ENCODE measurements at regions not wholly inside any gene's neighbourhood (a gene's known extent, or its start where the extent isn't known, plus 50 kb on each side); places are given as distances from the start of the nearest gene placed in this dataset.

DNA sequence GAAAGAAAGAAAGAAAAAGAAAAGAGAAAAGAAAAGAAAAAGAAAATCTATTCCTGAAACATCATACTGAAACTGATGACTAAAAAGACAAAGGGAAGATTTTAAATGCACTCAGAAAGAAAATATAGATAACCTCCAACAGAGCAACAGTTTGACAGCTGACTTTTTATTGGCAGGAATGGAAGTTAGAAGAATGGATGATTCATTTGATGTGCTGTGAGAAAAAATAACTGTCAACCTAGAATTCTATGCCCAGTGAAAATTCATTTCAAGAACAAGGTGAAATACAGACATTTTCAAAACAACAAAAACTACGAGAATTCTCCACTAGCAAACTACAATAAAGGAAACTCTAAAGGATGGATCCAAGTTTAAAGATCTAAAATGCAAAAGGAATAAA lies 50.5 kb upstream of the HSPA12A start:
- CTCF ChIA-PET (ENCODE audit: low intra/inter-chr PET ratio, low total read pairs) = no interaction called here
- Histone ChIP-seq H3K9me3 (ENCODE audit: low read length) (no peaks in the 10 kb centered on the region), H4K20me1 (ENCODE audit: insufficient read depth, low read length) (no peaks in the 10 kb centered on the region), H3K27ac (ENCODE audit: extremely low read length, insufficient read depth, low read length) (no peak overlapping the region), H3K4me3 (replicated peaks in 1 of 3; ENCODE audit: insufficient read depth in 1 of 3, low read depth in 2 of 3, low read length in 3 of 3) (no peak overlapping the region), H2AFZ (ENCODE audit: low read length) (no peak overlapping the region), H3K36me3 (replicated peaks in 1 of 2; ENCODE audit: control insufficient read depth in 1 of 2, insufficient read depth in 2 of 2, low read length in 2 of 2) (no peaks in the 10 kb centered on the region), H3K9ac (ENCODE audit: insufficient read depth, low read depth, low read length) (no peak overlapping the region), H3K4me2 (ENCODE audit: low read depth, low read length) (no peak overlapping the region), H3K4me1 (ENCODE audit: insufficient read depth, low read length) (peaks cover 3% of the 10 kb centered on the region), H3K79me2 (ENCODE audit: insufficient read depth, low read length) (no peaks in the 10 kb centered on the region), H3K27me3 (ENCODE audit: control insufficient read depth in 1 of 2, insufficient read depth in 2 of 2, low read length in 2 of 2) (no peaks in the 10 kb centered on the region; a peak in 1 of 5 replicates)
- WGBS (ENCODE audit: low lambda C conversion rate) = 24% methylated on average over 1 of the region's 1 CpG
- no TSS peak for BruUV-seq (replicated peaks)
- in situ Hi-C loops (cut with HindIII; ENCODE audit: extremely low pct_ligation_motif_present, low pct_unique_long_range_greater_than_20kb) (no loop called here), intact Hi-C loops (cut with micrococcal nuclease; ENCODE audit: unreplicated experiment) (no loop called here)
- TF ChIP-seq NPAS2 (CRISPR knock-in tag; IDR thresholded peaks at IDR 0.05; ENCODE audit: borderline replicate concordance) = no peak
- TF ChIP-seq, protein P1, sequence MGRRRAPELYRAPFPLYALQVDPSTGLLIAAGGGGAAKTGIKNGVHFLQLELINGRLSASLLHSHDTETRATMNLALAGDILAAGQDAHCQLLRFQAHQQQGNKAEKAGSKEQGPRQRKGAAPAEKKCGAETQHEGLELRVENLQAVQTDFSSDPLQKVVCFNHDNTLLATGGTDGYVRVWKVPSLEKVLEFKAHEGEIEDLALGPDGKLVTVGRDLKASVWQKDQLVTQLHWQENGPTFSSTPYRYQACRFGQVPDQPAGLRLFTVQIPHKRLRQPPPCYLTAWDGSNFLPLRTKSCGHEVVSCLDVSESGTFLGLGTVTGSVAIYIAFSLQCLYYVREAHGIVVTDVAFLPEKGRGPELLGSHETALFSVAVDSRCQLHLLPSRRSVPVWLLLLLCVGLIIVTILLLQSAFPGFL (CRISPR knock-in tag; IDR thresholded peaks at IDR 0.05) = no peak
- TF ChIP-seq ASH2L (IDR thresholded peaks at IDR 0.05; ENCODE audit: insufficient read length, low read depth, low read length) = no peak
- no peak for TF ChIP-seq CCDC6 (CRISPR knock-in tag; IDR thresholded peaks at IDR 0.05)
- TF ChIP-seq, protein P2, sequence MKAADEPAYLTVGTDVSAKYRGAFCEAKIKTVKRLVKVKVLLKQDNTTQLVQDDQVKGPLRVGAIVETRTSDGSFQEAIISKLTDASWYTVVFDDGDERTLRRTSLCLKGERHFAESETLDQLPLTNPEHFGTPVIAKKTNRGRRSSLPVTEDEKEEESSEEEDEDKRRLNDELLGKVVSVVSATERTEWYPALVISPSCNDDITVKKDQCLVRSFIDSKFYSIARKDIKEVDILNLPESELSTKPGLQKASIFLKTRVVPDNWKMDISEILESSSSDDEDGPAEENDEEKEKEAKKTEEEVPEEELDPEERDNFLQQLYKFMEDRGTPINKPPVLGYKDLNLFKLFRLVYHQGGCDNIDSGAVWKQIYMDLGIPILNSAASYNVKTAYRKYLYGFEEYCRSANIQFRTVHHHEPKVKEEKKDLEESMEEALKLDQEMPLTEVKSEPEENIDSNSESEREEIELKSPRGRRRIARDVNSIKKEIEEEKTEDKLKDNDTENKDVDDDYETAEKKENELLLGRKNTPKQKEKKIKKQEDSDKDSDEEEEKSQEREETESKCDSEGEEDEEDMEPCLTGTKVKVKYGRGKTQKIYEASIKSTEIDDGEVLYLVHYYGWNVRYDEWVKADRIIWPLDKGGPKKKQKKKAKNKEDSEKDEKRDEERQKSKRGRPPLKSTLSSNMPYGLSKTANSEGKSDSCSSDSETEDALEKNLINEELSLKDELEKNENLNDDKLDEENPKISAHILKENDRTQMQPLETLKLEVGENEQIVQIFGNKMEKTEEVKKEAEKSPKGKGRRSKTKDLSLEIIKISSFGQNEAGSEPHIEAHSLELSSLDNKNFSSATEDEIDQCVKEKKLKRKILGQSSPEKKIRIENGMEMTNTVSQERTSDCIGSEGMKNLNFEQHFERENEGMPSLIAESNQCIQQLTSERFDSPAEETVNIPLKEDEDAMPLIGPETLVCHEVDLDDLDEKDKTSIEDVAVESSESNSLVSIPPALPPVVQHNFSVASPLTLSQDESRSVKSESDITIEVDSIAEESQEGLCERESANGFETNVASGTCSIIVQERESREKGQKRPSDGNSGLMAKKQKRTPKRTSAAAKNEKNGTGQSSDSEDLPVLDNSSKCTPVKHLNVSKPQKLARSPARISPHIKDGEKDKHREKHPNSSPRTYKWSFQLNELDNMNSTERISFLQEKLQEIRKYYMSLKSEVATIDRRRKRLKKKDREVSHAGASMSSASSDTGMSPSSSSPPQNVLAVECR (CRISPR knock-in tag; IDR thresholded peaks at IDR 0.05; ENCODE audit: borderline replicate concordance) = no peak
- no peak for DNase-seq (ENCODE audit: low spot score)
- ATAC-seq = no peak
- FAIRE-seq = no peak
- POLR2A ChIA-PET = no interaction called here
